RWPE1 (cell line): ENCODE measurements at regions not wholly inside any gene's neighbourhood (a gene's known extent, or its start where the extent isn't known, plus 50 kb on each side); places are given as distances from the start of the nearest gene placed in this dataset.

Experiments
- CTCF ChIA-PET: fragments of 350-600 bp; sonication (Branson Sonifier 250); formaldehyde crosslinking; extraction: SDS; loops from one replicate; lab custom pipeline; 2021; lab: Yijun Ruan, JAX
- POLR2A ChIA-PET: fragments of 400-600 bp; formaldehyde crosslinking; extraction: SDS; loops from one replicate; lab custom pipeline; 2020; ENCODE audit warnings: antibody characterized with exemption; ENCODE audit not compliant: low non-redundant PET; lab: Yijun Ruan, JAX
- DNase-seq: peaks from one replicate; pipeline ENCODE4 v3.0.0; 2012; ENCODE audit warnings: low spot score
- H3K27ac ChIP-seq: fragments of 450-650 bp; 2 replicates; pipeline ENCODE4 v1.5.1; 2017
- CTCF ChIP-seq: fragments of 450-650 bp; conservative IDR thresholded peaks from 2 replicates; pipeline ENCODE4 v1.5.1; 2017; ENCODE audit warnings: low read depth, mild to moderate bottlenecking

DNA sequence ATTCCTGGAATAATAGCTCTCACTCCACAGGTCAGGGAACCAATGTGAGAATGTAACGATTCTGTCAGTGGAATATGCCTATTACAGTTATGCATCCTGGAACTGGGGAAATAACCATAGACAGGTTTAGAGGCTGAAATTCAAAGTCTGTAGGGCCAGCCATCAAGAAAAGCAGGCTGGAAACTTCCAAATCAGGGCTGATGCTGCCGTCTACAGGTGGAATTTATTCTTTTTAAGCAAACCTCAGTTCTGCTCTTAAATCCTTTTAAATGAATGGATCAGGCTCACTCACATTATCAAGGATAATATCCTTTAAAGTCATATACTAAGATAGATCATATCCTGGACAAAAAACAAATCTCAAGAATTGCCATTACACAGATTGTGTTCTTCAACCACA, 699.8 kb downstream of the NR2F2 start:
- POLR2A ChIA-PET = no interaction called here
- H3K27ac ChIP-seq = no peak overlapping the region
- no peak for TF ChIP-seq CTCF
- CTCF ChIA-PET = interaction anchor here (1.0 kb wide), 1 partner anchor 204 kb away, joined by 4 read pairs; no protein-coding TSS in a partner anchor
- DNase-seq = no peak

- ChIA-PET CTCF (no interaction called here), POLR2A (no interaction called here)
- no peak for DNase-seq
- H3K27ac ChIP-seq = no peak overlapping the region
- TF ChIP-seq CTCF = no peak
Observed at GRCh38 chr15:97036301-97036700, 705.8 kb downstream of the NR2F2 start.

DNA sequence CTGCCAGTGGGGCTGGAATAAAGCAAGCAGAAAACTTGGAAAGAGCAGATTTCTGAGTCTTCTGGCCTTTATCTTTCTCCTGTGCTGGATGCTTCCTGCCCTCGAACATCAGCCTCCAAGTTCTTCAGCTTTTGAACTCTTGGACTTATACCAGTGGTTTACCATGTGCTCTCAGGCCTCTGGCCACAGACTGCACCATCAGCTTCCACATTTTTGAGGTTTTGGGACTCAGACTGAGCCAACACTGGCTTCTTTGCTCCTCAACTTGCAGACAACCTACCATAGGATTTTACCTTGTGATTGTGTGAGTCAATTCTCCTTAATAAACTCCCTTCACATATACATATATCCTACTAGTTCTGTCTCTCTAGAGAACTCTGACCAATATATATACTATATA, 706.6 kb downstream of the NR2F2 start:
- no peak overlapping the region for H3K27ac ChIP-seq
- ChIA-PET CTCF (no interaction called here), POLR2A (no interaction called here)
- DNase-seq = no peak
- TF ChIP-seq CTCF = no peak

DNA sequence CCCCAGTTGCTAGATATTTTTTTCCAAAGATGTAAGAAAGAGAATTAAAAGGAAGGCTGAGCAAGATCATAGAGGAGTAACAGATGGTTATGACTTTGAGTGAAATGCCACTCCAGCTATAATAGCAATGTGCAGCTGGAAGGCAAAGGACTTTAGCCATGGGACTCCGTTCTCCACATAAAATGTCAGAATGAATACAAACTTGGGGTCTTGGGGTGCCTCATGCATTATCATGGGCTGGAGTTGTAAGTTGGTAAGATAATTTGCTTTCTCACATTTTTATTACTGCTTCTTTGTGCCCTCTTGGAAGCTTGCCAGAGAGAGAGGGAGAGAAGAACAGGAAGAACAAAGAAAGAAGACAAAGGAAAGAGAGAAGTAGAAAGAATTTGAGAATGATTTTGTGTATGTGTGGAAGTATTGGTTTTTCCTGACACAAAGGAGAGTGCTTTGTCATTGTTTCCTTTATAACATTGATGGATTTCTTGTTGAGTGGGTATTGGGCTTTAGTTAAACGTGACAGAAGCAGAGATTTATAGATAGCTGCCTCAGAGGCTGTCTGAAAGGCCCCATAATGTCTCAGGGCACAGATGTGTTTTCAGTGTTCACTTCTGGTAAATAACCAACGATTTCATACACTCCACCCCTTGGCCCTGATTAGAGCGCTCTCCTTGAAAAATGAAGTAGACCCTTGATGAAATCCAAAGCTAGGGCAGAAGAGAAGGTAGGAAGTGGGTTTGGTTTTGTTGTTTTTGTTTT, 715.3 kb downstream of the NR2F2 start:
- DNase-seq = no peak
- POLR2A ChIA-PET = no interaction called here

DNA sequence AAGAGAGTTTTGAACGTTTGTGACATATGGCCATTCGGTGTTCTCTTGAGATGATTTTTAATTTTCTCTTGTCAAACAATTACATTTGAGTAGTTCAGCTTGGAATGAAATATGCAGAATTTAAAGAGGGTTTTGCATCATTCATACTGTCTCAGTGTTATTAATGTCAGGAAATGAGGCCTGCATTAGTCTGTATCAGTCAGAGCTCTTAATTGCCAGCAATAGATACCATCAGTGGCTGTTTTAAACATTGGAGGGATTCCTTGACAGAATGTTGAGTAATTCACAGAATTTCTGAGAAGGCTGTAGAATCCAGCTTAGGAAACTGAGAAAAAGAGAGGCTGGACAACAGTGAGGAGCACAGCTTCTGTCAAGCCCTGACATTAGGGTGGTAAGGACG, 722.0 kb downstream of the NR2F2 start:
- no peak for DNase-seq
- no peak for TF ChIP-seq CTCF
- H3K27ac ChIP-seq = no peak overlapping the region
- CTCF ChIA-PET = no interaction called here
- POLR2A ChIA-PET = no interaction called here

More for the DNA sequence above, 715.3 kb downstream of the NR2F2 start:
- no peak overlapping the region for H3K27ac ChIP-seq
- no peak for TF ChIP-seq CTCF
- CTCF ChIA-PET = no interaction called here

- POLR2A ChIA-PET = no interaction called here
- H3K27ac ChIP-seq = no peak overlapping the region
- CTCF ChIA-PET = no interaction called here
- no peak for TF ChIP-seq CTCF
- no peak for DNase-seq
Observed at GRCh38 chr15:97053635-97054034, 723.1 kb downstream of the NR2F2 start.
